ENCODE measurements at regions not wholly inside any gene's neighbourhood (a gene's known extent, or its start where the extent isn't known, plus 50 kb on each side); places are given as distances from the start of the nearest gene placed in this dataset.

- ChIA-PET POLR2A (no interaction called here), CTCF (no interaction called here)
- Histone ChIP-seq H3K4me2 (replicated peaks; ENCODE audit: low read depth, low read length, poor library complexity, severe bottlenecking) (no peak overlapping the region), H3K9me3 (ENCODE audit: control extremely low read depth in 1 of 3, control insufficient read depth in 2 of 3, insufficient read depth in 1 of 3, low read length in 2 of 3) (no peaks in the 10 kb centered on the region), H3K27me3 (replicated peaks in 1 of 4; ENCODE audit: control extremely low read depth in 1 of 4, control insufficient read depth in 3 of 4, insufficient read depth in 4 of 4, low read length in 3 of 4) (no peaks in the 10 kb centered on the region), H3K79me2 (ENCODE audit: control insufficient read depth, insufficient read depth, low read length) (no peaks in the 10 kb centered on the region), H3K27ac (ENCODE audit: low read length in 2 of 2) (no peak overlapping the region), H3K4me3 (ENCODE audit: control extremely low read depth in 1 of 5, extremely low read depth in 1 of 5, insufficient read depth in 1 of 5, low read depth in 2 of 5, low read length in 4 of 5) (no peak overlapping the region), H3K4me1 (ENCODE audit: control insufficient read depth in 2 of 2, insufficient read depth in 2 of 2, low read length in 2 of 2) (no peaks in the 10 kb centered on the region), H2AFZ (ENCODE audit: insufficient read depth, low read depth, low read length, poor library complexity, severe bottlenecking) (no peak overlapping the region), H4K20me1 (ENCODE audit: control insufficient read depth, insufficient read depth, low read length, poor library complexity, severe bottlenecking) (no peaks in the 10 kb centered on the region), H3K9ac (ENCODE audit: low read length) (no peak overlapping the region), H3K36me3 (replicated peaks in 1 of 2; ENCODE audit: control extremely low read depth in 1 of 2, control insufficient read depth in 1 of 2, extremely low read depth in 1 of 2, insufficient read depth in 2 of 2, low read length in 1 of 2) (no peaks in the 10 kb centered on the region)
- Mint-ChIP-seq H3K9me3 (ENCODE audit: insufficient read depth) (no peaks in the 10 kb centered on the region), H3K4me3 (no peak overlapping the region), H3K27me3 (no peaks in the 10 kb centered on the region), H3K27ac (no peak overlapping the region), H3K4me1 (no peaks in the 10 kb centered on the region)
- WGBS (ENCODE audit: insufficient coverage) = no CpG with 5 or more reads among the region's 1 CpG
- intact Hi-C loops (cut with micrococcal nuclease) = no loop called here
- no peak for DNase-seq
- ATAC-seq (ENCODE audit: low read depth) = no peak
- no peak for TF ChIP-seq EZH2 (IDR thresholded peaks at IDR 0.05; ENCODE audit: borderline replicate concordance, insufficient read depth, low read depth, low read length, poor library complexity, severe bottlenecking)
- TF ChIP-seq, protein P1, sequence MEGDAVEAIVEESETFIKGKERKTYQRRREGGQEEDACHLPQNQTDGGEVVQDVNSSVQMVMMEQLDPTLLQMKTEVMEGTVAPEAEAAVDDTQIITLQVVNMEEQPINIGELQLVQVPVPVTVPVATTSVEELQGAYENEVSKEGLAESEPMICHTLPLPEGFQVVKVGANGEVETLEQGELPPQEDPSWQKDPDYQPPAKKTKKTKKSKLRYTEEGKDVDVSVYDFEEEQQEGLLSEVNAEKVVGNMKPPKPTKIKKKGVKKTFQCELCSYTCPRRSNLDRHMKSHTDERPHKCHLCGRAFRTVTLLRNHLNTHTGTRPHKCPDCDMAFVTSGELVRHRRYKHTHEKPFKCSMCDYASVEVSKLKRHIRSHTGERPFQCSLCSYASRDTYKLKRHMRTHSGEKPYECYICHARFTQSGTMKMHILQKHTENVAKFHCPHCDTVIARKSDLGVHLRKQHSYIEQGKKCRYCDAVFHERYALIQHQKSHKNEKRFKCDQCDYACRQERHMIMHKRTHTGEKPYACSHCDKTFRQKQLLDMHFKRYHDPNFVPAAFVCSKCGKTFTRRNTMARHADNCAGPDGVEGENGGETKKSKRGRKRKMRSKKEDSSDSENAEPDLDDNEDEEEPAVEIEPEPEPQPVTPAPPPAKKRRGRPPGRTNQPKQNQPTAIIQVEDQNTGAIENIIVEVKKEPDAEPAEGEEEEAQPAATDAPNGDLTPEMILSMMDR (IDR thresholded peaks at IDR 0.05) = no peak
Observed at GRCh38 chr3:177525414-177525813, 328.1 kb upstream of the TBL1XR1 start.

DNA sequence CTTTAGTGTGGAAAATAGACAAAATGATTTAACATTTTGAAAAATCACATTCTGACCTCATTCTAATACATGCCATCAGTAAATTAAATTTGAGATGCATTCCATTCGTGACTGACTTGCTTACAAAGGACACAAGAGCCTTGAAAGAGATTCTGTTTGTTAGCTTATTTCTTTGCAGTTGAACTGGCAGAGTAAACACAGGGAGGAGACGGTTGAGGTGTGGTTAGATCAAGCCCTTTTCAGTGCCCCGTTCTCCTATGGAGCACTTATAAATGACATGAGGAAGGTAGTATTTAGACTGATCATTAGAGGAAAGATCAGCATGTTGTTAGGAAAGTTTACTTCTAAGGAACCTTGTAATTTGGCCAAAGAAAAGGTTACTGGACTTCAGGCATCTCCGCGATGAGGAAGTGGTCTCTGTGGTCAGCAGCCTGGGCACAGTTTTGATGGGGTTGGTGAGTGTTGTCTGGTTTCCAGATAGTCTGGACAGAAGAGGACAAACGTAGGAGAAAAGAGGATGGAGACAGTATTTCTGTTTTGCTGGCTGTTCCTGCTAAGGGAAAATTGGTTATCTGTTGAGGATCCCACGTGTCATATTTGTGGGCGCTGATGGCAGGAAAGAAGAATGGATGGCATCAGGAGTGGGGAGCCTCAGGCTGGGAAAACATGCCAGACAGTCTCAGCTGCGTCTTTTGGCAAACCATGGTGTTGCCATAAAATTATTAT, 328.9 kb upstream of the TBL1XR1 start:
- TF ChIP-seq, protein P1 (IDR thresholded peaks at IDR 0.05) = no peak
- no peak for TF ChIP-seq EZH2 (IDR thresholded peaks at IDR 0.05; ENCODE audit: borderline replicate concordance, insufficient read depth, low read depth, low read length, poor library complexity, severe bottlenecking)
- no peaks in the 10 kb centered on the region for H3K27me3 Mint-ChIP-seq

More for the DNA sequence above, 328.9 kb upstream of the TBL1XR1 start:
- Mint-ChIP-seq H3K27ac (no peak overlapping the region), H3K4me1 (peaks cover 2% of the 10 kb centered on the region), H3K4me3 (no peak overlapping the region), H3K9me3 (ENCODE audit: insufficient read depth) (no peaks in the 10 kb centered on the region)
- WGBS (ENCODE audit: insufficient coverage) = 71% methylated on average over 7 of the region's 9 CpGs
- CTCF ChIA-PET = no interaction called here
- Histone ChIP-seq H4K20me1 (ENCODE audit: control insufficient read depth, insufficient read depth, low read length, poor library complexity, severe bottlenecking) (no peaks in the 10 kb centered on the region), H2AFZ (ENCODE audit: insufficient read depth, low read depth, low read length, poor library complexity, severe bottlenecking) (no peak overlapping the region), H3K79me2 (ENCODE audit: control insufficient read depth, insufficient read depth, low read length) (no peaks in the 10 kb centered on the region), H3K27ac (ENCODE audit: low read length in 2 of 2) (no peak overlapping the region), H3K36me3 (replicated peaks in 1 of 2; ENCODE audit: control extremely low read depth in 1 of 2, control insufficient read depth in 1 of 2, extremely low read depth in 1 of 2, insufficient read depth in 2 of 2, low read length in 1 of 2) (no peaks in the 10 kb centered on the region), H3K4me1 (ENCODE audit: control insufficient read depth in 2 of 2, insufficient read depth in 2 of 2, low read length in 2 of 2) (no peaks in the 10 kb centered on the region), H3K9ac (ENCODE audit: low read length) (no peak overlapping the region), H3K27me3 (replicated peaks in 1 of 4; ENCODE audit: control extremely low read depth in 1 of 4, control insufficient read depth in 3 of 4, insufficient read depth in 4 of 4, low read length in 3 of 4) (no peaks in the 10 kb centered on the region), H3K9me3 (ENCODE audit: control extremely low read depth in 1 of 3, control insufficient read depth in 2 of 3, insufficient read depth in 1 of 3, low read length in 2 of 3) (no peaks in the 10 kb centered on the region), H3K4me2 (replicated peaks; ENCODE audit: low read depth, low read length, poor library complexity, severe bottlenecking) (no peak overlapping the region), H3K4me3 (ENCODE audit: control extremely low read depth in 1 of 5, extremely low read depth in 1 of 5, insufficient read depth in 1 of 5, low read depth in 2 of 5, low read length in 4 of 5) (no peak overlapping the region)
- ATAC-seq (ENCODE audit: low read depth) (no peak), DNase-seq (no peak)
- intact Hi-C loops (cut with micrococcal nuclease) = no loop called here
- POLR2A ChIA-PET = no interaction called here
